IMR-90 (cell line): ENCODE measurements at regions not wholly inside any gene's neighbourhood (a gene's known extent, or its start where the extent isn't known, plus 50 kb on each side); places are given as distances from the start of the nearest gene placed in this dataset.

Experiments used
- ATAC-seq: fragments of 200-7000 bp; cut with Tn5 transposase; 2 replicates; pipeline ENCODE4 v1.9.1; 2020; ENCODE audit warnings: low read depth, mild to moderate bottlenecking, moderate library complexity
- BruUV-seq: library from RNA; stranded (reverse); fragments of 400-500 nt; replicated peaks from 2 replicates; lab custom pipeline; 2021; lab: Mats Ljungman, UMichigan
- CTCF ChIA-PET: fragments of 300-600 bp; formaldehyde crosslinking; extraction: SDS; loops from one replicate; lab custom pipeline; 2021; ENCODE audit warnings: antibody characterized with exemption; lab: Yijun Ruan, JAX
- POLR2A ChIA-PET: fragments of 300-600 bp; sonication (Branson Sonifier 250); formaldehyde crosslinking; loops from one replicate; lab custom pipeline; 2022; ENCODE audit warnings: antibody characterized with exemption; ENCODE audit not compliant: unreplicated experiment; lab: Charles Lee
- DNase-seq: peaks from one replicate; pipeline ENCODE4 v3.0.0; 2013
- H2AFZ ChIP-seq: replicated peaks from 2 replicates; pipeline ENCODE3; 2013; ENCODE audit warnings: low read length, mild to moderate bottlenecking; ENCODE audit not compliant: poor library complexity
- H2AK5ac ChIP-seq: 2 replicates; pipeline ENCODE4 v1.6.1; 2013; ENCODE audit warnings: low read depth, low read length, inconsistent platforms
- H2AK9ac ChIP-seq: replicated peaks from 2 replicates; pipeline ENCODE3; 2013; ENCODE audit warnings: mild to moderate bottlenecking, low read depth, low read length, moderate library complexity; ENCODE audit not compliant: poor library complexity
- H2BK120ac ChIP-seq: 2 replicates; pipeline ENCODE4 v1.6.1; 2013; ENCODE audit warnings: low read depth, low read length, inconsistent platforms
- H2BK15ac ChIP-seq: 3 replicates; pipeline ENCODE4 v1.6.1; 2013; ENCODE audit warnings: low read depth, low read length, inconsistent platforms
- H2BK20ac ChIP-seq: 2 replicates; pipeline ENCODE4 v1.6.1; 2013; ENCODE audit warnings: low read depth, mild to moderate bottlenecking, inconsistent platforms, low read length, moderate library complexity
- H2BK5ac ChIP-seq: 2 replicates; pipeline ENCODE4 v1.6.1; 2013; ENCODE audit warnings: mild to moderate bottlenecking, low read depth, low read length, inconsistent platforms; ENCODE audit not compliant: poor library complexity, severe bottlenecking
- H3K14ac ChIP-seq: replicated peaks from 2 replicates; pipeline ENCODE4 v1.6.1; 2013; ENCODE audit warnings: low read depth, low read length, inconsistent platforms
- H3K18ac ChIP-seq: 2 replicates; pipeline ENCODE4 v1.6.1; 2013; ENCODE audit warnings: low read depth, low read length, control low read depth
- H3K23ac ChIP-seq: 2 replicates; pipeline ENCODE4 v1.6.1; 2013; ENCODE audit warnings: low read depth, low read length, inconsistent platforms
- H3K27ac ChIP-seq: 2 replicates; pipeline ENCODE4 v1.5.1; 2013; ENCODE audit warnings: mild to moderate bottlenecking, control low read depth, low read length; ENCODE audit not compliant: insufficient read depth
- H3K27me3 ChIP-seq: 2 replicates; pipeline ENCODE4 v1.6.1; 2013; ENCODE audit warnings: low read length; ENCODE audit not compliant: control insufficient read depth, insufficient read depth
- H3K36me3 ChIP-seq: 2 replicates; pipeline ENCODE4 v1.6.1; 2013; ENCODE audit warnings: low read length, mixed read lengths; ENCODE audit not compliant: control insufficient read depth, insufficient read depth
- H3K4ac ChIP-seq: 2 replicates; pipeline ENCODE4 v1.6.1; 2013; ENCODE audit warnings: low read depth, low read length, inconsistent platforms
- H3K4me1 ChIP-seq: 2 replicates; pipeline ENCODE4 v1.6.1; 2013; ENCODE audit warnings: low read length, mixed read lengths; ENCODE audit not compliant: control insufficient read depth, insufficient read depth
- H3K4me2 ChIP-seq: 2 replicates; pipeline ENCODE4 v1.6.1; 2013; ENCODE audit warnings: low read depth, mild to moderate bottlenecking, control low read depth, low read length, moderate library complexity
- H3K4me3 ChIP-seq: 2 replicates; pipeline ENCODE4 v1.5.1; 2013; ENCODE audit warnings: low read depth, mild to moderate bottlenecking, control low read depth, low read length, moderate library complexity; ENCODE audit not compliant: insufficient read depth
- H3K56ac ChIP-seq: 2 replicates; pipeline ENCODE4 v1.6.1; 2013; ENCODE audit warnings: low read length, inconsistent platforms; ENCODE audit not compliant: insufficient read depth; ENCODE audit errors: extremely low read depth
- H3K79me1 ChIP-seq, 2 experiments: 2 replicates each; pipeline ENCODE4 v1.6.1; 2013; ENCODE audit warnings: low read length in 2 of 2, inconsistent platforms in 1 of 2, low read depth in 1 of 2
- H3K9ac ChIP-seq: 2 replicates; pipeline ENCODE4 v1.6.1; 2013; ENCODE audit warnings: low read depth, low read length, control low read depth
- H3K9me1 ChIP-seq: 2 replicates; pipeline ENCODE4 v1.6.1; 2013; ENCODE audit warnings: low read length, inconsistent platforms; ENCODE audit not compliant: insufficient read depth
- H3K9me3 ChIP-seq: 2 replicates; pipeline ENCODE4 v1.6.1; 2013; ENCODE audit warnings: low read length; ENCODE audit not compliant: control insufficient read depth, insufficient read depth
- H4K20me1 ChIP-seq: 2 replicates; pipeline ENCODE4 v1.6.1; 2013; ENCODE audit warnings: low read length, inconsistent platforms; ENCODE audit not compliant: insufficient read depth
- H4K5ac ChIP-seq: 2 replicates; pipeline ENCODE4 v1.6.1; 2013; ENCODE audit warnings: mild to moderate bottlenecking, low read depth, low read length, control low read depth
- H4K8ac ChIP-seq, 2 experiments: 2 replicates each; pipeline ENCODE4 v1.6.1; 2013; ENCODE audit warnings: low read depth in 2 of 2, low read length in 2 of 2, control low read depth in 1 of 2, inconsistent platforms in 1 of 2
- H4K91ac ChIP-seq: 2 replicates; pipeline ENCODE4 v1.6.1; 2013; ENCODE audit warnings: low read depth, low read length, inconsistent platforms; ENCODE audit not compliant: insufficient read depth
- BHLHE40 ChIP-seq: fragments of 150-350 bp; IDR thresholded peaks from 2 replicates; pipeline ENCODE4 v1.6.1; 2016; ENCODE audit warnings: mild to moderate bottlenecking, low read depth, low read length
- CEBPB ChIP-seq: IDR thresholded peaks from 2 replicates; pipeline ENCODE4 v1.6.1; 2012; ENCODE audit warnings: low read depth, low read length, improper control_type of control experiment
- CHD1 ChIP-seq: IDR thresholded peaks from 2 replicates; pipeline ENCODE4 v1.6.1; 2012; ENCODE audit warnings: low read depth, low read length, improper control_type of control experiment
- CTCF ChIP-seq: conservative IDR thresholded peaks from 2 replicates; pipeline ENCODE4 v1.5.1; 2012; ENCODE audit warnings: mild to moderate bottlenecking, low read depth, low read length, improper control_type of control experiment
- FOS ChIP-seq: fragments of 150-350 bp; IDR thresholded peaks from 2 replicates; pipeline ENCODE4 v1.6.1; 2016; ENCODE audit warnings: low read depth, low read length
- MAFK ChIP-seq: IDR thresholded peaks from 2 replicates; pipeline ENCODE4 v1.6.1; 2012; ENCODE audit warnings: low read depth, low read length, improper control_type of control experiment
- MAZ ChIP-seq: IDR thresholded peaks from 2 replicates; pipeline ENCODE4 v1.6.1; 2012; ENCODE audit warnings: low read depth, mild to moderate bottlenecking, low read length, improper control_type of control experiment, moderate library complexity, borderline replicate concordance
- MXI1 ChIP-seq: IDR thresholded peaks from 2 replicates; pipeline ENCODE4 v1.6.1; 2012; ENCODE audit warnings: low read depth, mild to moderate bottlenecking, low read length, moderate library complexity, borderline replicate concordance
- NFE2L2 ChIP-seq: fragments of 150-350 bp; IDR thresholded peaks from 2 replicates; pipeline ENCODE4 v1.6.1; 2016; ENCODE audit warnings: low read depth, mild to moderate bottlenecking, low read length
- POLR2A ChIP-seq: IDR thresholded peaks from 2 replicates; pipeline ENCODE4 v1.6.1; 2012; ENCODE audit warnings: mild to moderate bottlenecking, low read depth, low read length
- RAD21 ChIP-seq: IDR thresholded peaks from 2 replicates; pipeline ENCODE4 v1.6.1; 2012; ENCODE audit warnings: low read length, improper control_type of control experiment
- RCOR1 ChIP-seq: IDR thresholded peaks from 2 replicates; pipeline ENCODE4 v1.6.1; 2012; ENCODE audit warnings: mild to moderate bottlenecking, low read length, improper control_type of control experiment; ENCODE audit not compliant: insufficient replicate concordance
- RFX5 ChIP-seq: IDR thresholded peaks from 2 replicates; pipeline ENCODE4 v1.8.0; 2012; ENCODE audit warnings: low read depth, mild to moderate bottlenecking, low read length, moderate library complexity
- SMC3 ChIP-seq: fragments of 150-350 bp; IDR thresholded peaks from 2 replicates; pipeline ENCODE4 v1.6.1; 2016; ENCODE audit warnings: low read depth, mild to moderate bottlenecking, antibody characterized with exemption, low read length, moderate library complexity
- WGBS, 2 experiments: methylation state at CpG; one replicate each; pipeline versions ENCODE4 v1.1.5 to v1.1.7; 2013; ENCODE audit warnings: missing lambda C conversion rate in 2 of 2; ENCODE audit not compliant: insufficient read length in 1 of 2; ENCODE audit errors: extremely low coverage in 2 of 2; 5-methylcytosine and 5-hydroxymethylcytosine counted together
- dilution Hi-C: fragments of 300-500 bp; cut with HindIII; formaldehyde crosslinking; loops from one replicate; pipeline ENCODE4 v1.14.3; 2018; ENCODE audit warnings: low sequenced_read_pairs; ENCODE audit not compliant: unreplicated experiment
- in situ Hi-C: fragments of 300-500 bp; cut with MboI; formaldehyde crosslinking; loops from 3 replicates; pipeline ENCODE4 v1.14.3; 2019; ENCODE audit warnings: low sequenced_read_pairs, inconsistent platforms, mixed read lengths
- intact Hi-C: fragments of 100-400 bp; cut with micrococcal nuclease; formaldehyde crosslinking; loops from 2 replicates; pipeline ENCODE4 v1.10.0; 2022
- TF ChIP-seq, protein P1 (sequence below): fragments of 150-350 bp; IDR thresholded peaks from 2 replicates; pipeline ENCODE4 v1.6.1; 2017; ENCODE audit warnings: mild to moderate bottlenecking, antibody characterized with exemption, low read length, low read depth
- TF ChIP-seq, protein P2 (sequence below): fragments of 150-350 bp; IDR thresholded peaks from 2 replicates; pipeline ENCODE4 v1.6.1; 2016; ENCODE audit warnings: low read depth, mild to moderate bottlenecking, low read length, moderate library complexity, borderline replicate concordance

GRCh38 chr3:193771653-193772421 lies 178.8 kb downstream of the OPA1 start:
- Histone ChIP-seq H2BK120ac (no peak overlapping the region), H3K9me1 (no peaks in the 10 kb centered on the region), H2BK20ac (no peak overlapping the region), H2BK15ac (no peak overlapping the region), H4K5ac (no peak overlapping the region), H3K14ac (no peak overlapping the region), H2BK5ac (no peak overlapping the region), H2AK5ac (no peak overlapping the region), H4K20me1 (no peaks in the 10 kb centered on the region), H2AFZ (no peak overlapping the region), H3K36me3 (no peaks in the 10 kb centered on the region), H3K4me1 (no peaks in the 10 kb centered on the region), H3K56ac (no peak overlapping the region), H3K23ac (no peak overlapping the region), H4K91ac (no peak overlapping the region), H3K4ac (no peak overlapping the region), H3K79me1 (no peaks in the 10 kb centered on the region), H3K4me3 (no peak overlapping the region), H2AK9ac (no peak overlapping the region), H3K9ac (no peak overlapping the region), H3K27me3 (peaks cover 50% of the 10 kb centered on the region), H3K4me2 (no peak overlapping the region), H4K8ac (no peak overlapping the region), H3K9me3 (no peaks in the 10 kb centered on the region), H3K18ac (no peak overlapping the region), H3K27ac (no peak overlapping the region)
- WGBS, 2 experiments: no CpG with 5 or more reads among the region's 18 CpGs
- ATAC-seq (no peak), DNase-seq (no peak)
- no peak for TF ChIP-seq MAZ
- no peak for TF ChIP-seq CHD1
- no peak for TF ChIP-seq BHLHE40
- no peak for TF ChIP-seq MXI1
- TF ChIP-seq, protein P1, sequence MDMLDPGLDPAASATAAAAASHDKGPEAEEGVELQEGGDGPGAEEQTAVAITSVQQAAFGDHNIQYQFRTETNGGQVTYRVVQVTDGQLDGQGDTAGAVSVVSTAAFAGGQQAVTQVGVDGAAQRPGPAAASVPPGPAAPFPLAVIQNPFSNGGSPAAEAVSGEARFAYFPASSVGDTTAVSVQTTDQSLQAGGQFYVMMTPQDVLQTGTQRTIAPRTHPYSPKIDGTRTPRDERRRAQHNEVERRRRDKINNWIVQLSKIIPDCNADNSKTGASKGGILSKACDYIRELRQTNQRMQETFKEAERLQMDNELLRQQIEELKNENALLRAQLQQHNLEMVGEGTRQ: no peak
- TF ChIP-seq MAFK: no peak
- no peak for TF ChIP-seq RFX5
- TF ChIP-seq RAD21: no peak
- TF ChIP-seq POLR2A: no peak
- no peak for TF ChIP-seq FOS
- no peak for TF ChIP-seq NFE2L2
- TF ChIP-seq CEBPB: no peak
- TF ChIP-seq SMC3: no peak
- no peak for TF ChIP-seq CTCF
- TF ChIP-seq, protein P2, sequence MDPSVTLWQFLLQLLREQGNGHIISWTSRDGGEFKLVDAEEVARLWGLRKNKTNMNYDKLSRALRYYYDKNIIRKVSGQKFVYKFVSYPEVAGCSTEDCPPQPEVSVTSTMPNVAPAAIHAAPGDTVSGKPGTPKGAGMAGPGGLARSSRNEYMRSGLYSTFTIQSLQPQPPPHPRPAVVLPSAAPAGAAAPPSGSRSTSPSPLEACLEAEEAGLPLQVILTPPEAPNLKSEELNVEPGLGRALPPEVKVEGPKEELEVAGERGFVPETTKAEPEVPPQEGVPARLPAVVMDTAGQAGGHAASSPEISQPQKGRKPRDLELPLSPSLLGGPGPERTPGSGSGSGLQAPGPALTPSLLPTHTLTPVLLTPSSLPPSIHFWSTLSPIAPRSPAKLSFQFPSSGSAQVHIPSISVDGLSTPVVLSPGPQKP: no peak
- no peak for TF ChIP-seq RCOR1
- intact Hi-C loops: loop anchor here (10.0 kb wide), 1 partner anchor 1207 kb away; no protein-coding TSS in a partner anchor
- in situ Hi-C loops: no loop called here
- no TSS peak for BruUV-seq
- ChIA-PET POLR2A (no interaction called here), CTCF (no interaction called here)
- dilution Hi-C loops: no loop called here
